GM13977 (cell line): ENCODE measurements at regions not wholly inside any gene's neighbourhood (a gene's known extent, or its start where the extent isn't known, plus 50 kb on each side); places are given as distances from the start of the nearest gene placed in this dataset.

Experiments
- DNase-seq: peaks from one replicate; pipeline ENCODE4 v3.0.0; 2012; ENCODE audit warnings: low spot score
- CTCF ChIP-seq: IDR thresholded peaks from 2 replicates; pipeline ENCODE4 v1.5.1; 2012; ENCODE audit warnings: mild to moderate bottlenecking, control low read depth; ENCODE audit not compliant: insufficient read depth; ENCODE audit errors: extremely low read depth, missing control alignments
- in situ Hi-C: fragments of 300-500 bp; cut with MboI; formaldehyde crosslinking; loops from one replicate; pipeline ENCODE4 v1.12.0; 2022; ENCODE audit warnings: low sequenced_read_pairs, low pct_unique_long_range_greater_than_20kb, mixed read lengths, inconsistent platforms; ENCODE audit not compliant: unreplicated experiment

GRCh38 chr7:138342990-138343389 is 117.1 kb upstream of the TRIM24 start:
- TF ChIP-seq CTCF = no peak
- in situ Hi-C loops = no loop called here
- DNase-seq = no peak

GRCh38 chr7:138345567-138345966 is 114.5 kb upstream of the TRIM24 start:
- TF ChIP-seq CTCF = no peak
- in situ Hi-C loops = no loop called here
- DNase-seq = no peak

GRCh38 chr7:138346975-138347374 is 113.1 kb upstream of the TRIM24 start:
- no peak for DNase-seq
- TF ChIP-seq CTCF = no peak
- in situ Hi-C loops = no loop called here

GRCh38 chr7:138349841-138350700 is 110.0 kb upstream of the TRIM24 start:
- no peak for DNase-seq
- in situ Hi-C loops = no loop called here
- no peak for TF ChIP-seq CTCF

- no peak for DNase-seq
- in situ Hi-C loops = no loop called here
- no peak for TF ChIP-seq CTCF
Measured at GRCh38 chr7:138350701-138351357, 109.2 kb upstream of the TRIM24 start.

GRCh38 chr7:138352570-138353461 is 107.2 kb upstream of the TRIM24 start:
- in situ Hi-C loops = no loop called here
- no peak for TF ChIP-seq CTCF
- no peak for DNase-seq
